ENCODE measurements at regions not wholly inside any gene's neighbourhood (a gene's known extent, or its start where the extent isn't known, plus 50 kb on each side); places are given as distances from the start of the nearest gene placed in this dataset.
"Not testable (repeated sequence)": the region's sequence is repeated elsewhere in the genome, so short reads cannot be mapped to it uniquely, and the experiment has no call there.

GRCh38 chr4:133287396-133287795 lies 138.3 kb downstream of the PCDH10 start:
- intact Hi-C loops (cut with DNase I): no loop called here
- no peak for DNase-seq (ENCODE audit: low spot score)

- no peak for DNase-seq (ENCODE audit: low spot score)
- intact Hi-C loops (cut with DNase I): no loop called here
Observed at GRCh38 chr4:133278591-133278990, 129.5 kb downstream of the PCDH10 start.

DNA sequence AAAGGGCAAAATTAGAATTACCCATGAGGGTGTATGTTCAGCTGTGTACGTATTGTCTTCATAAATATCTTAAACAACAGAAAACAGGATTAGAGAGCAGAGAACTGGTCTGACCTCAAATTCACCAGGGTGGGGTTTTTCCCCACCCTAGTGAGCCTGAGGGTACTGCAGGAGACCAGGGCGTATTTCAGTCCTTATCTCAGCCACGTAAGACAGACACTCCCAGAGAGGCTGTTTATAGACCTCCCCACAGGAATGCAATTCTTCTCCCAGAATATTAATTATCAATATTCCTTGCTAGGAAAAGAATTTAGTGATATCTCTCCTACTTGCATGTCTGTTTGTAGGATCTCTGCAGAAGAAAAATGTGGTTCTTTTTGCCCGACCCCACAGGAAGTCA lies 128.8 kb downstream of the PCDH10 start:
- DNase-seq (ENCODE audit: low spot score); intact Hi-C loops (cut with DNase I): not testable (repeated sequence)

- intact Hi-C loops (cut with DNase I): no loop called here
- DNase-seq (ENCODE audit: low spot score): no peak
Observed at GRCh38 chr4:133275246-133275645, 126.2 kb downstream of the PCDH10 start.

GRCh38 chr4:133273401-133273800 lies 124.3 kb downstream of the PCDH10 start:
- intact Hi-C loops (cut with DNase I): no loop called here
- DNase-seq (ENCODE audit: low spot score): no peak

- intact Hi-C loops (cut with DNase I): no loop called here
Observed at GRCh38 chr4:133270021-133270570, 121.0 kb downstream of the PCDH10 start.

DNA sequence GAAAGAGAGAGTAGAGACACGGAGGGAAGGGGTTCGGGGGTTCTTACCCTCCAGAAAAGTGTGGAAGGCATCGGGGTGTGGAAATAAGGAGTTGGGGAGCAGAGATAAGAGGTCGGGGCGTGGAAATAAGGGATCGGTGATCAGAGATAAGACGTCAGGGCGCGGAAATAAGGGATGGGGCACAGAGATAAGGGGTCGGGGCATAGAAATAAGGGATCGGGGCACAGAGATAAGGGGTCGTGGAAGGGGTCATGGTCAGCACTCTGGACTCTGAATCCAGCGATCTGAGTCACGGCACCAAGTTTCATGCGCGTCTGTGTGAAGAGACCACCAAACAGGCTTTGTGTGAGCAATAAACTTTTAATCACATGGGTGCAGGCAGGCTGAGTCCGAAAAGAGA lies 119.1 kb downstream of the PCDH10 start:
- no peak for DNase-seq (ENCODE audit: low spot score)
- intact Hi-C loops (cut with DNase I): no loop called here

More at GRCh38 chr4:133270021-133270570, 121.0 kb downstream of the PCDH10 start:
- no peak for DNase-seq (ENCODE audit: low spot score)

DNA sequence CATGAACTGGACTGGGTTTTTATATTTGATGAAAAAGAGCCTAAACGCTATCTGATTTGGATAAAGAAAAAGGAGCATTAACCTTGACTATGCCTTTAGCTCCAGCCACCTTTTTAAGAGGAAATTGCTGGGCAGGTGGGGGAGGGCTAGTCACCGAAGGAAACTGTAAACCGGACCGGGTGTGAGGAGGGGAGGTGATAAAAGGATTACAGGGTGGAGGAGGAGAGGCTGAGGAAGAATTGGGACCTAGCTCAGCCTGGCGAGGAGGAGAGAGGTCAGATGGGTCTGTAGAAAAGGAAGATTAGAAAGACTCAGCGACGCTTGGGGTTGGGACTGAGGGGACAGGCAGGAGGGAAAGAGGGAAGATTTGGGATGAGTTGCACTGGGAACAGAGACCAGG lies 118.4 kb downstream of the PCDH10 start:
- DNase-seq (ENCODE audit: low spot score); intact Hi-C loops (cut with DNase I): not testable (repeated sequence)

DNA sequence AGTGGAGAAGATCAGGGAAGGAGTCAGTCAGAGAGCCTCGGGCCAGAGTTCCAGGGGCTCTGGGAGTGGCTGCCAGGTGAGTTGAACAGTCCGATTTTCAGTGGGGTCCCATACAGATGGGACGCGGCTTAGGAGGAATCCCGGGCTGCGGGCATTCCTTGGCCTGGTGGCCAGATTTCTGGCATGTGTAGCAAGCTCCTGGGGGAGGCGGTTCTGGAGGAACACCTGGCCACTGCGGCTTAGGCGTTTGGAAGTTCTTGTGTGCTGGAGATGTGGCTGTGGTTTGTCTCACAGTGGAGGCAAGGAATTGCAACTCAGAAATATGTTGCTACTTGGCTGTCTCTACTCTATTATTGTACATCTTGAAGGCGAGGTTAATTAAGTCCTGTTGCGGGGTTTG lies 117.9 kb downstream of the PCDH10 start:
- DNase-seq (ENCODE audit: low spot score): not testable (repeated sequence)

DNA sequence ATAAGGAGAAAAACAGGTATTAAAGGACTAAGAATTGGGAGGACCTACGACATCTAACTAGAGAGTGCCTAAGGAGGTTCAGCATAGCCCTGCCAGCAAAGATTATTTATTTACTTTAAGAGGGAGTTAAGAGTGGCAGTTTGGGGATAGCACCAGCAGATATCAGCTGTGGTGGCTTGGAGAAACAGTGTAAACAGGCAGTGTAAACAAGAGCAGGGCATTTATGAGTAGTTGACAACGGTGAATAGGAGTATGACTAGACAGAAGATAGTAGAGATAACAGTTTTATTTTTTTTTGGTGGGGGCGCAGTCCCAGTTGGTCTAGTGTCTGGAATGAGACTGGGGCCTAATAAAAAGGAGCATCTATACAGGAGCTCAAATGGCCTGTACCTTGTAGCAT lies 115.2 kb downstream of the PCDH10 start:
- DNase-seq (ENCODE audit: low spot score); intact Hi-C loops (cut with DNase I): not testable (repeated sequence)

More for the DNA sequence above, 117.9 kb downstream of the PCDH10 start:
- intact Hi-C loops (cut with DNase I): not testable (repeated sequence)

- intact Hi-C loops (cut with DNase I): no loop called here
Observed at GRCh38 chr4:133263104-133263503, 114.0 kb downstream of the PCDH10 start.

DNA sequence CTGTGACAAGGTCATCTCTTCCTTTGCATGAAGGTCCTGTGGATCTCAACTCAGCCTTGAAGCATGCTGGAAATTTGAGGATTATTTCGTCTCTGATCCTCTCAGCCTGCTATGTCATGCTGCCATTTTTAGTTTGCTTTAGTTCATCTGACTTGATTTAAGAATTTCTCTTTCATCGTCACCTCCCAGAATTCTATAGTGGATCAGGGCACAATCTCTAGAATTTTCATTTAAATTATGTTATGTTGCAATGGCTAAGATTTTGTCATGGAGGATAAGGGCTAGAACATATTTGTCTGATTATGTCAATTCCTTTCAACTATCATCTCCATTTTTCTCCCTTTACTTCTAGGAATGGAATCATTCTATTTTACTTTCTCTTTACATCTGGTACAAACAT lies 98.8 kb downstream of the PCDH10 start:
- DNase-seq (ENCODE audit: low spot score): no peak
- intact Hi-C loops (cut with DNase I): no loop called here

More at GRCh38 chr4:133263104-133263503, 114.0 kb downstream of the PCDH10 start:
- DNase-seq (ENCODE audit: low spot score): no peak

DNA sequence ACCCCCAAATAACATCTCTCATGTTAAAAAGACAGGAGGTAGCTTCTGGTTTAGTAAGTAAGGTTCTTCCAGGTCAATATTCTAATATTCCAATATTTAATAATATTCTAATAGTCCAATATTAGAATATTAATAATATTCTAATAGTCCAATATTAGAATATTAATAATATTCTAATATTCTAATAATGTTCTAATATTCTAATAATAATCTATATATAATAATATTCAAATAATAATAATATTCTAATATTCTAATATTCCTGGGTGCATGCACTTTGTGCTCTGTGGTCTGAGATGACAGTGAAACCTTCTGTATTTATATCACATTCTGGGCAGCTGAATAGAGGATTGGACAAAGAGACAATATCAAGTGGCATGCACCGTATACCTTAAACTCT lies 96.1 kb downstream of the PCDH10 start:
- intact Hi-C loops (cut with DNase I): no loop called here
- DNase-seq (ENCODE audit: low spot score): no peak

All from posterior vena cava (tissue), 2 donors.